Nephron (organoid): ENCODE measurements at regions not wholly inside any gene's neighbourhood (a gene's known extent, or its start where the extent isn't known, plus 50 kb on each side); places are given as distances from the start of the nearest gene placed in this dataset.
A peak's percentile ranks its signal among the peaks of the same experiment; 100 is the strongest.

ENCODE experiments used
- H3K27ac Mint-ChIP-seq, 3 experiments: 2 replicates each; pipeline ENCODE4 v1.8.0; 2020; ENCODE audit warnings: mixed read lengths in 3 of 3, mild to moderate bottlenecking in 2 of 3, moderate library complexity in 1 of 3
- H3K27me3 Mint-ChIP-seq: 2 replicates; pipeline ENCODE4 v1.8.0; 2021; ENCODE audit warnings: low read depth, mild to moderate bottlenecking, moderate library complexity, mixed read lengths
- H3K36me3 Mint-ChIP-seq: 2 replicates; pipeline ENCODE4 v1.8.0; 2020; ENCODE audit warnings: low read depth, mixed read lengths
- H3K4me1 Mint-ChIP-seq: 2 replicates; pipeline ENCODE4 v1.8.0; 2020; ENCODE audit warnings: mixed read lengths
- H3K4me3 Mint-ChIP-seq, 3 experiments: 2 replicates each; pipeline ENCODE4 v1.8.0; 2020; ENCODE audit warnings: mild to moderate bottlenecking in 3 of 3, mixed read lengths in 3 of 3, moderate library complexity in 2 of 3
- H3K9me3 Mint-ChIP-seq: 2 replicates; pipeline ENCODE4 v1.8.0; 2020; ENCODE audit warnings: mixed read lengths
- CTCF ChIP-seq, 3 experiments: fragments of 200-600 bp; sonication (generic); IDR thresholded peaks; one replicate each; pipeline ENCODE4 v1.5.0; 2021; ENCODE audit warnings: antibody characterized with exemption in 3 of 3; ENCODE audit not compliant: unreplicated experiment in 3 of 3

GRCh38 chr4:112876316-112876715 lies 173.1 kb upstream of the ANK2 start:
- no peak for TF ChIP-seq CTCF (IDR thresholded peaks at IDR 0.05; ENCODE audit: unreplicated experiment in 3 of 3)
- Mint-ChIP-seq H3K27ac (no peak overlapping the region), H3K4me3 (no peak overlapping the region), H3K4me1 (peaks cover 6% of the 10 kb centered on the region), H3K9me3 (no peaks in the 10 kb centered on the region), H3K36me3 (no peaks in the 10 kb centered on the region), H3K27me3 (no peaks in the 10 kb centered on the region)

GRCh38 chr4:112881842-112882241 lies 167.6 kb upstream of the ANK2 start:
- peak overlapping the region; percentile 19 to 56 (median 54) for H3K4me3 Mint-ChIP-seq
- H3K27ac Mint-ChIP-seq: peak overlapping the region; percentile 79 to 88 (median 82)
- no peaks in the 10 kb centered on the region for H3K27me3 Mint-ChIP-seq
- no peak for TF ChIP-seq CTCF (IDR thresholded peaks at IDR 0.05; ENCODE audit: unreplicated experiment in 3 of 3)
- peaks cover 38% of the 10 kb centered on the region for H3K4me1 Mint-ChIP-seq
- H3K9me3 Mint-ChIP-seq: no peaks in the 10 kb centered on the region
- no peaks in the 10 kb centered on the region for H3K36me3 Mint-ChIP-seq

- H3K27me3 Mint-ChIP-seq: no peaks in the 10 kb centered on the region
These were observed 167.2 kb upstream of the ANK2 start for GRCh38 chr4:112882286-112882685.

GRCh38 chr4:112884406-112884805 lies 165.0 kb upstream of the ANK2 start:
- H3K4me3 Mint-ChIP-seq: no peak overlapping the region
- TF ChIP-seq CTCF (IDR thresholded peaks at IDR 0.05; ENCODE audit: unreplicated experiment in 3 of 3): no peak
- peak overlapping the region; percentile 43 to 64 (median 61) for H3K27ac Mint-ChIP-seq
- H3K9me3 Mint-ChIP-seq: no peaks in the 10 kb centered on the region
- no peaks in the 10 kb centered on the region for H3K36me3 Mint-ChIP-seq
- no peaks in the 10 kb centered on the region for H3K27me3 Mint-ChIP-seq
- peaks cover 57% of the 10 kb centered on the region for H3K4me1 Mint-ChIP-seq

More at GRCh38 chr4:112882286-112882685, 167.2 kb upstream of the ANK2 start:
- no peak for TF ChIP-seq CTCF (IDR thresholded peaks at IDR 0.05; ENCODE audit: unreplicated experiment in 3 of 3)
- no peaks in the 10 kb centered on the region for H3K9me3 Mint-ChIP-seq
- H3K27ac Mint-ChIP-seq: peak overlapping the region; percentile 79 to 88 (median 82)
- H3K36me3 Mint-ChIP-seq: no peaks in the 10 kb centered on the region
- peaks cover 42% of the 10 kb centered on the region for H3K4me1 Mint-ChIP-seq
- H3K4me3 Mint-ChIP-seq: peak overlapping the region; percentile 19 to 56 (median 54)

- Mint-ChIP-seq H3K4me3 (no peak overlapping the region), H3K4me1 (peaks cover 59% of the 10 kb centered on the region), H3K27me3 (no peaks in the 10 kb centered on the region), H3K9me3 (no peaks in the 10 kb centered on the region), H3K36me3 (no peaks in the 10 kb centered on the region), H3K27ac (peak overlapping the region; percentile 51 to 84 (median 66))
- no peak for TF ChIP-seq CTCF (IDR thresholded peaks at IDR 0.05; ENCODE audit: unreplicated experiment in 3 of 3)
These were observed 163.6 kb upstream of the ANK2 start for GRCh38 chr4:112885897-112886296.

- no peaks in the 10 kb centered on the region for H3K27me3 Mint-ChIP-seq
- peaks cover 48% of the 10 kb centered on the region for H3K4me1 Mint-ChIP-seq
- TF ChIP-seq CTCF (IDR thresholded peaks at IDR 0.05; ENCODE audit: unreplicated experiment in 3 of 3): no peak
- no peak overlapping the region for H3K4me3 Mint-ChIP-seq
- no peaks in the 10 kb centered on the region for H3K36me3 Mint-ChIP-seq
- no peaks in the 10 kb centered on the region for H3K9me3 Mint-ChIP-seq
- H3K27ac Mint-ChIP-seq: peak overlapping the region; percentile 93 to 97 (median 95)
These were observed 160.8 kb upstream of the ANK2 start for GRCh38 chr4:112888622-112889021.
